ENCODE measurements at regions not wholly inside any gene's neighbourhood (a gene's known extent, or its start where the extent isn't known, plus 50 kb on each side); places are given as distances from the start of the nearest gene placed in this dataset.
"Not testable (repeated sequence)": the region's sequence is repeated elsewhere in the genome, so short reads cannot be mapped to it uniquely, and the experiment has no call there.

GRCh38 chr2:95654897-95655296 lies 63.1 kb downstream of the TRIM43 start:
- not testable (repeated sequence) for ATAC-seq

- not testable (repeated sequence) for ATAC-seq
Observed at GRCh38 chr2:95656553-95656952, 64.8 kb downstream of the TRIM43 start.

- ATAC-seq, result not testable (repeated sequence)
Observed at GRCh38 chr2:95657937-95658336, 66.1 kb downstream of the TRIM43 start.

GRCh38 chr2:95660766-95661562 lies 69.2 kb downstream of the TRIM43 start:
- not testable (repeated sequence) for ATAC-seq

- ATAC-seq, result not testable (repeated sequence)
Observed at GRCh38 chr2:95663471-95664441, 72.0 kb downstream of the TRIM43 start.

GRCh38 chr2:95666636-95667035 lies 74.8 kb downstream of the TRIM43 start:
- peak; percentile 29; the same call in 2 of the 3 replicates for ATAC-seq

- ATAC-seq, result no peak
- no peak for TF ChIP-seq RARB (CRISPR knock-in tag; IDR thresholded peaks at IDR 0.05)
- TF ChIP-seq GLIS3 (CRISPR knock-in tag; IDR thresholded peaks at IDR 0.05), result no peak
- no peak for TF ChIP-seq ZNF70 (CRISPR knock-in tag; IDR thresholded peaks at IDR 0.05)
- no peak for TF ChIP-seq TSHZ2 (CRISPR knock-in tag; IDR thresholded peaks at IDR 0.05)
- no peak for TF ChIP-seq ZFP3 (CRISPR knock-in tag; IDR thresholded peaks at IDR 0.05)
- no peak for TF ChIP-seq CREB5 (CRISPR knock-in tag; IDR thresholded peaks at IDR 0.05; ENCODE audit: low read depth)
- TF ChIP-seq ZNF8 (CRISPR knock-in tag; IDR thresholded peaks at IDR 0.05), result no peak
- no peak for TF ChIP-seq ZNF565 (CRISPR knock-in tag; conservative IDR thresholded peaks at IDR 0.05; ENCODE audit: low read depth)
- TF ChIP-seq SNAI2 (CRISPR knock-in tag; IDR thresholded peaks at IDR 0.05), result no peak
- TF ChIP-seq CSRNP3 (CRISPR knock-in tag; IDR thresholded peaks at IDR 0.05), result no peak
- TF ChIP-seq ZFP30 (CRISPR knock-in tag; IDR thresholded peaks at IDR 0.05), result no peak
- TF ChIP-seq ISL1 (CRISPR knock-in tag; IDR thresholded peaks at IDR 0.05), result no peak
- no peak for TF ChIP-seq TOX (CRISPR knock-in tag; IDR thresholded peaks at IDR 0.05; ENCODE audit: borderline replicate concordance)
- no peak for TF ChIP-seq ESRRG (CRISPR knock-in tag; IDR thresholded peaks at IDR 0.05)
- TF ChIP-seq ZC3H10 (CRISPR knock-in tag; IDR thresholded peaks at IDR 0.05), result no peak
- no peak for TF ChIP-seq ARNTL (CRISPR knock-in tag; IDR thresholded peaks at IDR 0.05; ENCODE audit: borderline replicate concordance, low read depth)
- TF ChIP-seq OSR1 (CRISPR knock-in tag; IDR thresholded peaks at IDR 0.05), result no peak
Observed at GRCh38 chr2:95667480-95667879, 75.7 kb downstream of the TRIM43 start.

- ATAC-seq, result not testable (repeated sequence)
Observed at GRCh38 chr2:95668934-95669333, 77.1 kb downstream of the TRIM43 start.
